Liver (tissue), 8 donors: ENCODE measurements at regions not wholly inside any gene's neighbourhood (a gene's known extent, or its start where the extent isn't known, plus 50 kb on each side); places are given as distances from the start of the nearest gene placed in this dataset.

Experiments used
- DNase-seq: peaks from one replicate; pipeline ENCODE4 v3.0.0-alpha.2; 2017; ENCODE audit warnings: low spot score
- H3K27ac ChIP-seq, 2 donors: one replicate each; pipeline ENCODE4 v1.7.0; 2013; ENCODE audit warnings: inconsistent platforms in 2 of 2, low read length in 2 of 2, control low read depth in 1 of 2, low read depth in 1 of 2, mild to moderate bottlenecking in 1 of 2
- H3K27me3 ChIP-seq, 4 donors: one replicate each; pipeline versions ENCODE4 v1.6.1 to v1.7.0; 2013; ENCODE audit warnings: low read length in 3 of 4, inconsistent platforms in 1 of 4, mild to moderate bottlenecking in 1 of 4, moderate library complexity in 1 of 4; ENCODE audit not compliant: control insufficient read depth in 4 of 4, insufficient read depth in 4 of 4
- H3K36me3 ChIP-seq, 4 donors: one replicate each; pipeline versions ENCODE4 v1.6.1 to v1.7.0; 2013; ENCODE audit warnings: low read length in 3 of 4, mild to moderate bottlenecking in 3 of 4, low read depth in 1 of 4, moderate library complexity in 1 of 4; ENCODE audit not compliant: control insufficient read depth in 4 of 4, insufficient read depth in 3 of 4
- H3K4me1 ChIP-seq, 4 donors: one replicate each; pipeline versions ENCODE4 v1.6.1 to v1.7.0; 2013; ENCODE audit warnings: low read length in 3 of 4, mild to moderate bottlenecking in 3 of 4, moderate library complexity in 1 of 4; ENCODE audit not compliant: control insufficient read depth in 4 of 4, insufficient read depth in 4 of 4
- H3K4me3 ChIP-seq, 3 donors: one replicate each; pipeline versions ENCODE4 v1.6.1 to v1.7.0; 2013; ENCODE audit warnings: low read length in 3 of 3, control low read depth in 1 of 3, low read depth in 1 of 3, mild to moderate bottlenecking in 1 of 3
- H3K9ac ChIP-seq, 2 donors: one replicate each; pipeline ENCODE4 v1.7.0; 2013; ENCODE audit warnings: low read length in 2 of 2, mild to moderate bottlenecking in 2 of 2, moderate library complexity in 2 of 2, control low read depth in 1 of 2, low read depth in 1 of 2
- H3K9me3 ChIP-seq, 4 donors: one replicate each; pipeline versions ENCODE4 v1.6.1 to v1.7.0; 2013; ENCODE audit warnings: low read length in 3 of 4; ENCODE audit not compliant: control insufficient read depth in 4 of 4
- EGR1 ChIP-seq, 2 donors: IDR thresholded peaks; 2 replicates each; pipeline ENCODE4 v1.6.1; 2016 to 2018; ENCODE audit warnings: antibody characterized with exemption in 2 of 2, low read depth in 2 of 2
- FOXA1 ChIP-seq: IDR thresholded peaks from 2 replicates; pipeline ENCODE4 v1.6.1; 2016; ENCODE audit warnings: antibody characterized with exemption
- FOXA2 ChIP-seq: IDR thresholded peaks from 2 replicates; pipeline ENCODE4 v1.6.1; 2016; ENCODE audit warnings: antibody characterized with exemption
- GABPA ChIP-seq, 2 donors: IDR thresholded peaks in 1 of 2; conservative IDR thresholded peaks in 1 of 2; 2 replicates each; pipeline ENCODE4 v1.6.1; 2016; ENCODE audit warnings: antibody characterized with exemption in 2 of 2, mild to moderate bottlenecking in 1 of 2, moderate library complexity in 1 of 2
- HNF4A ChIP-seq, 2 donors: conservative IDR thresholded peaks; 2 replicates each; pipeline ENCODE4 v1.6.1; 2016; ENCODE audit warnings: antibody characterized with exemption in 2 of 2, mild to moderate bottlenecking in 2 of 2
- HNF4G ChIP-seq: IDR thresholded peaks from 2 replicates; pipeline ENCODE4 v1.6.1; 2016; ENCODE audit warnings: antibody characterized with exemption
- JUND ChIP-seq, 2 donors: IDR thresholded peaks; 2 replicates each; pipeline ENCODE4 v1.6.1; 2016; ENCODE audit warnings: antibody characterized with exemption in 2 of 2
- MAX ChIP-seq: IDR thresholded peaks from 2 replicates; pipeline ENCODE4 v1.6.1; 2016; ENCODE audit warnings: antibody characterized with exemption
- NR2F2 ChIP-seq: IDR thresholded peaks from 2 replicates; pipeline ENCODE4 v1.6.1; 2016; ENCODE audit warnings: antibody characterized with exemption
- REST ChIP-seq: IDR thresholded peaks from 2 replicates; pipeline ENCODE4 v1.6.1; 2016; ENCODE audit warnings: antibody characterized with exemption, mild to moderate bottlenecking
- TAF1 ChIP-seq: conservative IDR thresholded peaks from 2 replicates; pipeline ENCODE4 v1.6.1; 2016; ENCODE audit warnings: antibody characterized with exemption, mild to moderate bottlenecking
- YY1 ChIP-seq: IDR thresholded peaks from 2 replicates; pipeline ENCODE4 v1.6.1; 2016; ENCODE audit warnings: antibody characterized with exemption, mild to moderate bottlenecking
- ZBTB33 ChIP-seq: IDR thresholded peaks from 2 replicates; pipeline ENCODE4 v1.6.1; 2016; ENCODE audit warnings: antibody characterized with exemption
- WGBS: extraction: QIAGEN DNeasy Blood & Tissue Kit; methylation state at CpG from one replicate; pipeline ENCODE4 v1.1.7; 2013; 5-methylcytosine and 5-hydroxymethylcytosine counted together
- TF ChIP-seq, protein P1 (sequence below): IDR thresholded peaks from 2 replicates; pipeline ENCODE4 v1.6.1; 2016; ENCODE audit warnings: antibody characterized with exemption
- TF ChIP-seq, protein P2 (sequence below): fragments of 150-350 bp; IDR thresholded peaks from 2 replicates; pipeline ENCODE4 v1.5.1; 2017; ENCODE audit warnings: improper control_type of control experiment, low read depth, low read length; ENCODE audit not compliant: missing input control
- donor health status: healthy.
- donor health status: healthy.
- donor health status: healthy.
- donor health status: healthy.
- donor health status: healthy.

GRCh38 chr2:133777574-133777960 is 209.3 kb upstream of the NCKAP5 start:
- Histone ChIP-seq H3K27me3 (no peaks in the 10 kb centered on the region), H3K27ac (peak overlapping the region; percentile 4 to 59), H3K4me3 (no peak overlapping the region), H3K9ac (no peak overlapping the region), H3K9me3 (no peaks in the 10 kb centered on the region), H3K36me3 (no peaks in the 10 kb centered on the region), H3K4me1 (peaks cover 6 to 23% (median 16%) of the 10 kb centered on the region in 4 donors)
- no peak for TF ChIP-seq JUND (IDR thresholded peaks at IDR 0.05)
- no peak for TF ChIP-seq HNF4A (conservative IDR thresholded peaks at IDR 0.05)
- TF ChIP-seq NR2F2, result no peak
- no peak for TF ChIP-seq EGR1 (IDR thresholded peaks at IDR 0.05; ENCODE audit: low read depth in 2 of 2)
- TF ChIP-seq GABPA (IDR thresholded peaks at IDR 0.05 in 1 of 2, conservative IDR thresholded peaks at IDR 0.05 in 1 of 2), result no peak
- no peak for TF ChIP-seq FOXA2
- TF ChIP-seq, protein P1, sequence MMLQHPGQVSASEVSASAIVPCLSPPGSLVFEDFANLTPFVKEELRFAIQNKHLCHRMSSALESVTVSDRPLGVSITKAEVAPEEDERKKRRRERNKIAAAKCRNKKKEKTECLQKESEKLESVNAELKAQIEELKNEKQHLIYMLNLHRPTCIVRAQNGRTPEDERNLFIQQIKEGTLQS, result no peak
- no peak for TF ChIP-seq MAX
- no peak for TF ChIP-seq TAF1
- TF ChIP-seq ZBTB33, result no peak
- no peak for TF ChIP-seq FOXA1
- no peak for TF ChIP-seq HNF4G
- TF ChIP-seq YY1, result no peak
- TF ChIP-seq, protein P2, sequence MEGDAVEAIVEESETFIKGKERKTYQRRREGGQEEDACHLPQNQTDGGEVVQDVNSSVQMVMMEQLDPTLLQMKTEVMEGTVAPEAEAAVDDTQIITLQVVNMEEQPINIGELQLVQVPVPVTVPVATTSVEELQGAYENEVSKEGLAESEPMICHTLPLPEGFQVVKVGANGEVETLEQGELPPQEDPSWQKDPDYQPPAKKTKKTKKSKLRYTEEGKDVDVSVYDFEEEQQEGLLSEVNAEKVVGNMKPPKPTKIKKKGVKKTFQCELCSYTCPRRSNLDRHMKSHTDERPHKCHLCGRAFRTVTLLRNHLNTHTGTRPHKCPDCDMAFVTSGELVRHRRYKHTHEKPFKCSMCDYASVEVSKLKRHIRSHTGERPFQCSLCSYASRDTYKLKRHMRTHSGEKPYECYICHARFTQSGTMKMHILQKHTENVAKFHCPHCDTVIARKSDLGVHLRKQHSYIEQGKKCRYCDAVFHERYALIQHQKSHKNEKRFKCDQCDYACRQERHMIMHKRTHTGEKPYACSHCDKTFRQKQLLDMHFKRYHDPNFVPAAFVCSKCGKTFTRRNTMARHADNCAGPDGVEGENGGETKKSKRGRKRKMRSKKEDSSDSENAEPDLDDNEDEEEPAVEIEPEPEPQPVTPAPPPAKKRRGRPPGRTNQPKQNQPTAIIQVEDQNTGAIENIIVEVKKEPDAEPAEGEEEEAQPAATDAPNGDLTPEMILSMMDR, result no peak
- TF ChIP-seq REST, result no peak
- WGBS, result 47% methylated on average over 7 of the region's 7 CpGs
- DNase-seq, result no peak
